ENCODE measurements at regions not wholly inside any gene's neighbourhood (a gene's known extent, or its start where the extent isn't known, plus 50 kb on each side); places are given as distances from the start of the nearest gene placed in this dataset.
"Not testable (repeated sequence)": the region's sequence is repeated elsewhere in the genome, so short reads cannot be mapped to it uniquely, and the experiment has no call there.

- TF ChIP-seq POLR2A (IDR thresholded peaks at IDR 0.05; ENCODE audit: low read length); GATA1 (IDR thresholded peaks at IDR 0.05; ENCODE audit: low read depth, low read length): not testable (repeated sequence)
Measured at GRCh38 chr2:90238505-90239230, 1547.2 kb downstream of the RPIA start.
